ENCODE measurements at regions not wholly inside any gene's neighbourhood (a gene's known extent, or its start where the extent isn't known, plus 50 kb on each side); places are given as distances from the start of the nearest gene placed in this dataset.

DNA sequence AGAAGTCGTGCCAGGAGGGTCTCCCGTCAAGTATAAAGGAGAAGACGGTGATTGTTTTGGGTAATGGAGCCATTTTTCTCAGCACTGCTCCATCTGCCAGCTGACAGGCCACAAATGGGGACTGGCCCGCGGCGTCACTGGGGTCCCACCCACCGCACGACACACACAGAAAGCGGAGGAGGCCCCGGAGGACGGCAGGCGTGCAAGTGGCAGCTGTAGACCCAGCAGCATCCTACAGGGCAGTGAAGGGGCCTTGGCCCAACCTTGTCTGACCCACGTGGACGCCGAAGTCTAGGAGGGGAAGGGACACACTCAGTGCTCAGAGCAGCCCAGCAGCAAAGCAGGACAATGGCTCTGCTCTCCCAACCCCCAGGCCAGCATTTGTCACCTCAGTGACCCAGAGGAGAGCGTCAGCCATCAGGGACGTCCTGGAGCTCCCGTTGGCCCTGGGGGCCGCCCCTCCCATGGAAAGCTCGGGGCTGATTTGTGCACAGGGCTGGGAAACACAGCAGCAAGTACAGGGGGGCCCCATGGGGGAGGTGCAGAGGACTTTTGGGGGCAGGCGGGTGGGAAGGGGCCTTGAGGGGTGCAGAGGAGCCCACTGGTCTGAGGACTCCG, 644.4 kb downstream of the BRD1 start:
- Histone ChIP-seq H3K4me1 (no peaks in the 10 kb centered on the region), H3K9me3 (no peaks in the 10 kb centered on the region), H3K27me3 (peaks cover 0 to 50% (median 0%) of the 10 kb centered on the region in 3 donors), H3K36me3 (no peaks in the 10 kb centered on the region), H3K4me3 (no peak overlapping the region), H3K27ac (no peak overlapping the region)
- intact Hi-C loops (cut with DNase I; ENCODE audit: low total_unique reads): no loop called here
- 63 to 76% (median 63%) methylated on average over 19 to 22 of the region's 22 CpGs for WGBS, 5 donors
- no peak for DNase-seq
- TF ChIP-seq POLR2A (IDR thresholded peaks at IDR 0.05): no peak
- no peak for TF ChIP-seq POLR2AphosphoS5 (IDR thresholded peaks at IDR 0.05)
- no peak for TF ChIP-seq EP300 (IDR thresholded peaks at IDR 0.05)
- TF ChIP-seq, protein P1, sequence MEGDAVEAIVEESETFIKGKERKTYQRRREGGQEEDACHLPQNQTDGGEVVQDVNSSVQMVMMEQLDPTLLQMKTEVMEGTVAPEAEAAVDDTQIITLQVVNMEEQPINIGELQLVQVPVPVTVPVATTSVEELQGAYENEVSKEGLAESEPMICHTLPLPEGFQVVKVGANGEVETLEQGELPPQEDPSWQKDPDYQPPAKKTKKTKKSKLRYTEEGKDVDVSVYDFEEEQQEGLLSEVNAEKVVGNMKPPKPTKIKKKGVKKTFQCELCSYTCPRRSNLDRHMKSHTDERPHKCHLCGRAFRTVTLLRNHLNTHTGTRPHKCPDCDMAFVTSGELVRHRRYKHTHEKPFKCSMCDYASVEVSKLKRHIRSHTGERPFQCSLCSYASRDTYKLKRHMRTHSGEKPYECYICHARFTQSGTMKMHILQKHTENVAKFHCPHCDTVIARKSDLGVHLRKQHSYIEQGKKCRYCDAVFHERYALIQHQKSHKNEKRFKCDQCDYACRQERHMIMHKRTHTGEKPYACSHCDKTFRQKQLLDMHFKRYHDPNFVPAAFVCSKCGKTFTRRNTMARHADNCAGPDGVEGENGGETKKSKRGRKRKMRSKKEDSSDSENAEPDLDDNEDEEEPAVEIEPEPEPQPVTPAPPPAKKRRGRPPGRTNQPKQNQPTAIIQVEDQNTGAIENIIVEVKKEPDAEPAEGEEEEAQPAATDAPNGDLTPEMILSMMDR (IDR thresholded peaks at IDR 0.05): no peak

DNA sequence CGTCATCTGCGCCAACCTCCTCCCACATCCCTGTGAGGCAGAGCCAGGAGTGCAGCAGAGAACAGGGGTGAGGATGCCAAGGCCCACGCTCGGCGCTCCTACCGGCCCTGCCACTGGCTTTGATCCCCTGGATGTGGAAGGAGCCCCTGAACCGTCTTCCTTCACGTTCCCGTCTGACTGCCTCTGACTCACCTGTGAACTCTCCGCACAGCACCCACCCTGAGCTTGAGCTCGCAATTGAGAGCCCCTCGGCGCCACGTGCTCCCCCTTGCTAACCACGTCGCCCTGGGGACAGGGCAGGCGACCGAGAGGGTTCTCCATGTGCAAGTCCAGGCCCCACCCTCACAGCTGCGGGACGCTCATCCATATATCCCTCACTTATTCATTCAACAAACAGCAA, 645.3 kb downstream of the BRD1 start:
- H3K4me3 ChIP-seq: no peak overlapping the region
- TF ChIP-seq POLR2A (IDR thresholded peaks at IDR 0.05) (no peak), POLR2AphosphoS5 (IDR thresholded peaks at IDR 0.05) (no peak), EP300 (IDR thresholded peaks at IDR 0.05) (no peak)
- TF ChIP-seq, protein P1 (IDR thresholded peaks at IDR 0.05): no peak
- intact Hi-C loops (cut with DNase I; ENCODE audit: low total_unique reads): no loop called here
- H3K9me3 ChIP-seq: no peaks in the 10 kb centered on the region
- H3K27me3 ChIP-seq: peaks cover 0 to 59% (median 0%) of the 10 kb centered on the region in 3 donors
- no peak for DNase-seq
- no peaks in the 10 kb centered on the region for H3K36me3 ChIP-seq
- WGBS, 5 donors: 88 to 92% (median 89%) methylated on average over 19 to 20 of the region's 20 CpGs
- no peaks in the 10 kb centered on the region for H3K4me1 ChIP-seq
- H3K27ac ChIP-seq: no peak overlapping the region

DNA sequence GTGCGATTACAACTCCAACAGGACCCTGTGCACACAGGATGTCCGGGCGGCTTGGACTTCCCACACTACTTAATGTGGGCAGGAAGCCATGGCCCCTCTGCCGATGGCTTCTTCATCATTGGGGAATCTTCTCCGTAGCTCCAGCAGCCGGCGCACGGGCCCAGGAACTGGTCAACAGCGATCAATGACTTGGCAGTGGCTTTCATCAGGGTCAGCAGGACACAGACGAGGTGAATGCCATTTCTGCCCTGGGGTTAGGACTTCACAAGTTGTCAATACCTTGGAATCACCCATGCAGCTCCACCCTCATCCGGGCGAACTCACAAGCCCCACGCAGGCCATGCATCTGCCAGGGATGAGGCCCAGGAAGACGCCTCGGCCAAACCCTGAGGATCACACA, 645.7 kb downstream of the BRD1 start:
- no peaks in the 10 kb centered on the region for H3K36me3 ChIP-seq
- TF ChIP-seq POLR2A (IDR thresholded peaks at IDR 0.05): no peak
- TF ChIP-seq, protein P1 (IDR thresholded peaks at IDR 0.05): no peak
- TF ChIP-seq EP300 (IDR thresholded peaks at IDR 0.05): no peak
- no peak for TF ChIP-seq POLR2AphosphoS5 (IDR thresholded peaks at IDR 0.05)
- no peak overlapping the region for H3K4me3 ChIP-seq
- no peak for DNase-seq
- intact Hi-C loops (cut with DNase I; ENCODE audit: low total_unique reads): no loop called here
- H3K4me1 ChIP-seq: no peaks in the 10 kb centered on the region
- no peaks in the 10 kb centered on the region for H3K9me3 ChIP-seq
- WGBS, 5 donors: 83 to 88% (median 86%) methylated on average over 15 of the region's 15 CpGs
- H3K27me3 ChIP-seq: peaks cover 0 to 61% (median 0%) of the 10 kb centered on the region in 3 donors
- H3K27ac ChIP-seq: no peak overlapping the region

DNA sequence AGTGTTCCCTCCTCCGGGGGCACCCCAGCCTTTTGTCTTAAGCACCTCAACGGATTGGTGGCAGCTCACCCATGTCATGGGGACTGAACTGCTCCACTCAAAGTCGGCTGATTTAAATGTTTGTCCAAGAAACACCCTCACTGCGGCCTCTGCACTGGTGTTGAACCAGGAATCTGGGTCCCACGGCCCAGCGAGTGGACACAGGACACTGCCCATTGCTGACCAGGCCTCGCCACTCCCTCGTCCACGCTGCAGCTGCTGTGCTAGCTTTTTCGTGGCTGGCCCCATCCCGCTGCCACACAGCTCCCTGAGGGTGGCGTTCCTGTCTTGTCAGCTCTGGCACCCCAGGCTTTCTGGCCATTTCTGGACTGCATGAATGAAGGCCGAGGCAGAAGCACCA, 646.2 kb downstream of the BRD1 start:
- Histone ChIP-seq H3K4me1 (no peaks in the 10 kb centered on the region), H3K27me3 (peaks cover 0 to 56% (median 0%) of the 10 kb centered on the region in 3 donors), H3K36me3 (no peaks in the 10 kb centered on the region), H3K27ac (no peak overlapping the region), H3K9me3 (no peaks in the 10 kb centered on the region), H3K4me3 (no peak overlapping the region)
- WGBS, 5 donors: 77 to 82% (median 81%) methylated on average over 9 to 13 of the region's 13 CpGs
- TF ChIP-seq POLR2AphosphoS5 (IDR thresholded peaks at IDR 0.05): no peak
- no peak for TF ChIP-seq EP300 (IDR thresholded peaks at IDR 0.05)
- no peak for TF ChIP-seq POLR2A (IDR thresholded peaks at IDR 0.05)
- TF ChIP-seq, protein P1 (IDR thresholded peaks at IDR 0.05): no peak
- no peak for DNase-seq
- intact Hi-C loops (cut with DNase I; ENCODE audit: low total_unique reads): no loop called here
